ENCODE measurements at regions not wholly inside any gene's neighbourhood (a gene's known extent, or its start where the extent isn't known, plus 50 kb on each side); places are given as distances from the start of the nearest gene placed in this dataset.
"Not testable (repeated sequence)": the region's sequence is repeated elsewhere in the genome, so short reads cannot be mapped to it uniquely, and the experiment has no call there.

DNA sequence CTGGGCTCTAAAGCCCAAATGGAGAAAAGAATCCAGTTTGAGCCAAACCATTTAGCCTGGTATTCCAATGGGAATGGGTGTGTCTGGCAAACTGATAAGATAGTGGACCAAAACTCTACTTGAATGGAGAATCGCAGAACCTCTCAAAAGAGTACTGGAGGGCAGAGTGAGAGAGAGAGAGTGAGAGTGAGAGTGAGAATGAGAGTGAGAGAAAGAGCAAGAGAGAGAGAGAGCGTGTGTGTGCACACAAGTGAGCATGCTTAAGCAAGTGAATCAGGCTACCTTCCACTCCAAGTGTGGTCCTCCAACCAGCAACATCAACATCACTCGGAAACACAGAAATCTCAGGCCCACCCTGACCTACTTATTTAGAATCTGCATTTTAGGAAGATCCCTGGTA is 58.8 kb downstream of the UQCRFS1 start:
- DNase-seq = no peak

DNA sequence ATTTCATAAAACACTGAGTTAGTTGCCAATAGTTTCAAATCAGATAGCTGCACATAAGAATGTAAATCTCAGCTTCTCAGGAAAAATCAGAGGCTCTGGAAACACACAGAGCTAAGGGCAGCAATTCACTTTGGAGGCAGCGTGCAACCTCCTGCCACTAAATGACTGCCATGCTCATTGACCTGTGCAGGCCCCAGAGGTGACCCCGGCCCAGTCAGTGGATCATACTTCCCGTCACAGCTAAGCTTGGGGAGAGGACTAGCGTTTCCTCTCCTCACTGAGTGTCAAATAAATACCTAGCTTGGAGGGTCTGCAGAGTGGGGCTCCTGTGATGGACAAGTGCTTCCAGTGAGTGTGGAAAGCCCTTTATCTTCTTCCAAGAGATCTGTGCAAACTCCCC is 67.2 kb downstream of the UQCRFS1 start:
- no peak for DNase-seq

DNA sequence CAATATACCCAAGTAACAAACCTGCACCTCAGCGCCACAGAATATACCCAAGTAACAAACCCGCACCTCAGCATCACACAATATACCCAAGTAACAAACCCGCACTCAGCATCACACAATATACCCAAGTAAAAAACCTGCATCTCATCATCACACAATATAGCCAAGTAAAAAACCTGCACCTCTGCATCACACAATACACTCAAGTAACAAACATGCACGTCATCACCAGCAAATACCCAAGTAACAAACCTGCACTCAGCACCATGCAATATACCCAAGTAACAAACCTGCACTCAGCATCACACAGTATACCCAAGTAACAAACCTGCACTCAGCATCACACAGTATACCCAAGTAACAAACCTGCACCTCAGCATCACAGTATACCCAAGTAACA is 69.8 kb downstream of the UQCRFS1 start:
- DNase-seq = no peak

DNA sequence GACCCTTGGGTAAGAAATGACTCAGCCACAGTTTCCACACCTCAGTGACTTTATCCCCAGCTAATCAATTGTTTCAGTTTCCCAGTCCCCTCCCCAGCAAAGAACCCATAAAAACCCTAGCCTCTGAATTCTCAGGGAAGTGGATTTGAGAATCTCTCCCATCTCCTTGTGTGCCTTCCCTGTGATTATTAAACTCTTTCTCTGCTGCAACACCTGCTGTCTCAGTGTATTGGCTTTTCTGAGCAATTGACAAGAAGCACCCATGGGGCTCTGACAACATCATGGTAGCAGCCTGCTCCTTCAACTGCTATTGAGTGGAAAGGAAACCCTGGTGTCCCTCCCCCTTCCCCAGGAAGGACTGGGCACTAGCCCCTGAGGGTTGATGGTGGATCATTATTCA is 73.7 kb downstream of the UQCRFS1 start:
- no peak for DNase-seq

DNA sequence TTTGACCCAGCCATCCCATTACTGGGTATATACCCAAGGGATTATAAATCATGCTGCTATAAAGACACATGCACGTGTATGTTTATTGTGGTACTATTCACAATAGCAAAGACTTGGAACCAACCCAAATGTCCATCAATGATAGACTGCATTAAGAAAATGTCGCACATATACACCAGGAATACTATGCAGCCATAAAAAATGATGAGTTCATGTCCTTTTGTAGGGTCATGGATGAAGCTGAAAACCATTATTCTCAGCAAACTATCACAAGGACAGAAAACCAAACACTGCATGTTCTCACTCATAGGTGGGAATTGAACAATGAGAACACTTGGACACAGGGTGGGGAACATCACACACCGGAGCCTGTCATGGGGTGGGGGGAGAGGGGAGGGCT is 74.7 kb downstream of the UQCRFS1 start:
- not testable (repeated sequence) for DNase-seq

DNA sequence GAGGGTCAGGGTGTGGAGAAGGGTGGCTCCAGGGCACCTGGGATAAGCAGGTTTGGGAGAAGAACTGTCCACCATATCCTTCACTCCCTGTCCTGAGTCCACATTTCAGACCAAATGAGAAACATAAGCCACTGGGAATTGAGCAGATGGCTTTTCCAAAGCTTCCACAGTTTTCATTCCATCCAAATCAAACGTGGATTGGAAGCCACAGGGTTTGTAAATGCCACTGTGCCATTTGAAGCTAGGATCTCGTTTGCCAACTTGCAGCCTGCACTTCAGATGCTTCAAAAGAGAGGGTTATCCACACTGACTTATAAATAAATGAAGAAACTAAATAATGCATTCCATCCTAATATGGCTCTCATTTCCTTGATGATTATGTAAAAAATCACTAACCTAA is 81.5 kb downstream of the UQCRFS1 start:
- DNase-seq = no peak

DNA sequence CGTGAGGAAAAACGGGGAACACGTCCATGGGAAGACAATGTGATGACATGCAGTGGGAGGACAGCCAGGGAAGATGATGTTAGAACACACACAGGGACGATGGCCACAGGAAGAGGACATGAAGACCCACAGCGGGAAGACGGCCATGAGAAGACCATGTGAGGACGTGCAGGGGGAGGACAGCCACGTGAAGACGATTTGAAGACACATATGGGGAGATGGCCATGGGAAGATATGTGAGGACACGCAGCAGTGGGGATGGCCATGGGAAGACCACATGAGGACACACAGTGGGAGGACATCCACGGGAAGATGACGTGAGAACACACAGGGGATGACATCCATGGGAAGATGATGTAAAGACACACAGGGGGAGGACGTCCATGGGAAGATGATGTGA is 83.8 kb downstream of the UQCRFS1 start:
- DNase-seq = no peak

DNA sequence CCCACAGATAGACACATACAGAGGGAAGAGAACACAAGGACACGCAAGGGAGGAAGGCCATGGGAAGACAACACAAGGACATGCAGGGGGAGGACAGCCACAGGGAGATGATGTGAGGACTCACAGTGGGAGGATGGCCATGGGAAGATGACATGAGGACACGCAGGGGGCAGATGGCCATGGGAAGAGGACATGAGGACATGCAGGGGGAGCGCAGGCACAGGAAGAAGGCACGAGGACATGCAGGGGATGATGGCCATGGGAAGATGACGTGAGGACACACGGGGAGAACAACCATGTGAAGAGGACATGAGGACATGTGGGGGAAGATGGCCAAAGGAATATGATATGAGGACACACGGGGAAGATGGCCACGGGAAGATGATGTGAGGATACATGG is 84.7 kb downstream of the UQCRFS1 start:
- no peak for DNase-seq

DNA sequence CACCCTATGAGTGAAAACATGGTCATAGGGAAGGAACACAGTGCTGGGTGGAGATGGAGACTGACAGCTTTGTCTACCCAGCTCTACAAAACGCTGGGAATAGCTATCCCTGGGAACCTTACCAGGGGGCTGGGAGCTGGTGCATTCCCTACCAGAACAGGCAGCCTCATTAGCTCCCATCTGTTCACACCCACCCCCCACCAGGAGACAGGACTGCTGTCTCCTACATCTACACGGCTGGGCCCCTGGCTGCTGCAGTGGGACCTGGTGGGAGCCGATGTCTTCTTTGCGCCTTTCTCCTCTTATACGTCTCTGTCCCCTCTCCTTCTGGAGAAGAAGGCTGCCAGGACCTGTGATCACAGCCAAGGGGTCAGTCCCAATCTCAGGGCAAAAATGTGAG is 90.8 kb downstream of the UQCRFS1 start:
- DNase-seq = no peak

DNA sequence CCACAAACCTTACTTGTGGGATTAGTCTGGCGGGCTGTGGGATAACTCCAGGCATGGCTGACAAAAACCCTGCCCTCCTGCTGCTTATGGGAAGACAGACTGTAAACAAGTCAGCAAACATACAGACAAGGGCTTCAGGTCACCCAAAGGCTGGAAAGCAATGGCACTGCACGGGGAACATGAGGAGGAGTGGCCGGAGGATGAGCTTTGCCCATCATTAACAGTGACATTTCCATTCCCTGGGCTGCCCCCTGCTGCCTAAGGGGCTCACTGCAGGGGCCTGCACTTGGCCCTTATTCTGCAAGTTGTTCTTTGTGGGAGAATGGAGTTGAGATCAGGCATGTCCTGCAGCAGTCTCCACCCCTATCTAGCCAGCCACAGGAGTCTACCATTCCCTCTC is 91.3 kb downstream of the UQCRFS1 start:
- DNase-seq = no peak

DNA sequence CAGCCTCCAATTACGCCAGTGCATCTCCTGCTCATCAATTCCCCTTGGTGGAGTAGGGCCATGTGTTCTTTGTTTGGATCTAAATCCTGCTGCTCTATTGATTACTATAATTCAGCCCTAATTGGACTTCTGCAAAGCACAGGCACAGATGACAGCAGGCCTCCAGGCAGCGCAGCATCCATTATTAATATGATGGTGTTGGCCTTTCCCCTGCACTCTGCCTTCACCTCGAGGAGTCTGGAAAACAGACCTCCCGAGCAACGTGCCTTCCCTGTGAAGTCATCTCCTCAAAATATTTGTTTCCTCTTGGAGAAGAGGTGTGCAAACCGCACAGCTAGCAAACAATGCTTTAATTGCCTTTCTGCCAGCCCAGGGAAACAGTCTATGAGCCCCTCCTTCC is 92.5 kb downstream of the UQCRFS1 start:
- no peak for DNase-seq

DNA sequence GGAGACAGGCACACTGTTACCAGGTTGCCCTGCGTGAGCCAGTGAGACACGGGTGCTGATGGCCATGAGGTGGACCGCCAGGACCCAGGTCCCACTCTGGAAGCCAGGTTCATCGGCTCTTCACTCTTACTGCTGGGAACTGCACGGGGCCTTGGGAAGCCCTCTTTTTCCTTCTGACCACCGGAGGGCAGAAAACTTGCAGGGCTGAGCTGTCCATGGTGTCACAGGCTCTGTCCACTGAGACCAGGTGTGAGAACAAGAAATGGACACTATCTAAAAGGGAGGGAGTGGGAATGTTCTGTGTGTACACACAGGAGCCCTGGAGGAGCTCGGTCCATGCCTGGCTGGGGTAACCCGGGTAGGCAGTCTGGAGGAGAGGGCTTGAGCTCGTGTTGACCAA is 93.4 kb downstream of the UQCRFS1 start:
- no peak for DNase-seq

DNA sequence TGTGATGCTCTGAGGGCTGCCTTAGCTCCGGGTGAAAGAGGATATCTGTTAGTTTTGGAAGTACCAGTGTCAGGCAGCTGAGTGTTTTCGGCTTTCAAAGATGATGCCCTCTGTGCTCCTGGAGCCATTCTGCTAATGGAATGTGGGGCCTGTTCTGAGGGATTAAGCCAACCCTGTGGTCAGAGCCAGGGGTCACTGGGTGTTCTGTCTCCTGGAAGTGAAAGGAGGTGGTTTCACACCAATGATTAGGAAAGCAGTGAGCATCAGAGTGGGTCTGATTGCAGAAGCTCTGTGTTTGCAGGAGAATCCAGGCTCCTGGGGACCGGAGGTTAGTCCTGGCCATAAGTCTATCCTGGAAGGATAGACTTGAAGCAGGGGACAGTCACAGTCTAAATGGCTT is 94.6 kb downstream of the UQCRFS1 start:
- DNase-seq = no peak

DNA sequence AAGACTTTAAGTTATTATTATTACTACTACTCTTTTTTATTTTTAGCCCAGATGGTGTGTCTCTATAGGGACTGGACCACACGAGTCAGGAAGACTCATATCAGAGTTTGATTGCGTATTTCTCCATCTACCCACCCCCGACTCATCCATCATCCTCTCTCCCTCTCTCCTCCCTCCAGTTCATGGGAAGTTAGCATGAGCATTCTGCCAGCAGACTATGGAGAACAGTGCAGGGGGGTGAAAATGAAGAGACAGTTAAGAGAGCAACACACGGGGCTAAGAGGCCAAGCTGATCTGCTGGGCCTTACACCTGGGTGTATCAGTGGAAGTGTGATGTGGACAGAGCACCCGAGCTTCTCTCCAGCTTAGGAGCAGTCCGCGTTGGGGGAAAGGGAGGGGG is 95.0 kb downstream of the UQCRFS1 start:
- no peak for DNase-seq

DNA sequence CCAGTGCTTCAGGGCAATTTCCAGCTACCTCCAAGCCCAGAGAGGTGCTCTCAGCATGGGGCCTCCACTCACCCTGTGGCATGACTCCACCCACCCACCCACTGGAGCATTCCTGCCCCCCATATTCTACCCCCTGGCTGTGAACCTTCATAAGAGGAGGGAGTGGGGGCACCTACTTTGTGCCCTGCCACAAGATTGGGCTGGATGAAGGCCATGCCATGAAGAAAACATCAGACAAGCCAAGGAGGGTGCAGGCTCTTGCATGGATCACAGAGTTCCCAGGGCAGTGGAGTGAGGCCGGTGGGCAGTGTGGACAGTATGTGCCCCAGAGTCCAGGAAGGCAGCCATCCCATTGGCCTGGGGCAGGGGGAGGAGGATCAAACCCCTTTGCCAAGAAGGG is 97.8 kb downstream of the UQCRFS1 start:
- no peak for DNase-seq

DNA sequence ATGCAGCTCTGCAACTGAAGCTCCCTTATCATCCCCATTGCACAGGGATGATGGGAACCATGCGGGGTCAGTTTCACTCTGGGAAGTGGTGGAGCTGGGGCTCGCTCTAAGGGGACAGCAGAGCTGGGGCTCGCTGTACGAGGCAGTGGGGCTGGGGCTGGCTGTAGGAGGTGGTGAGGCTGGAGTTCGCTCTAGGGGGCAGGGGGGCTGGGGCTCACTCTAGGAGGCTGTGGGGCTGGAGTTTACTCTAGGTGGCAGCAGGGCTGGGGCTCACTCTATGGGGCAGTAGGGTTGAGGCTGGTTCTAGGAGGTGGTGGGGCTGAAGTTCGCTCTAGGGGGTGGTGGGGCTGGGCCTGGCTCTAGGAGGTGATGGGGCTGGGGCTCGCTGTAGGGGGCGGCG is 99.1 kb downstream of the UQCRFS1 start:
- no peak for DNase-seq

DNA sequence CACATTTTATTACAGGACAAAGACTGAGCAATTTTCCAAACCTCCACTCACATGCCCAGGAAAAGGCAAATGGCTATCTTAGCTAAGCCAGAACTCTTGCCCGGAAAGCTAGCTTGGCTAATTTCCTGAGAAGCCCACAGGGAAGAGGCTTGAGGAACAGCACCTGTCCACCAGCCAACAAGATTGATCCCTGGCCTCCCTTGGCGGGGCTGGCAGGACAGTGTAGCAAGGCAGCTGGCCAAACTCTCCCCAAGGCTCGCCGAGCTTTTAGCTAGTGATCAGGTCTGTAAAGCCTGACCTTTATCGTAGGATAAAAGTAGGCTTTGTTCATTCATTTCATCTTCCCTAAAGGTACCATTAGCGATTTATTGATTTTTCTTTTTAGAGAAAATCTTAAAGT is 101.4 kb downstream of the UQCRFS1 start:
- DNase-seq = no peak

DNA sequence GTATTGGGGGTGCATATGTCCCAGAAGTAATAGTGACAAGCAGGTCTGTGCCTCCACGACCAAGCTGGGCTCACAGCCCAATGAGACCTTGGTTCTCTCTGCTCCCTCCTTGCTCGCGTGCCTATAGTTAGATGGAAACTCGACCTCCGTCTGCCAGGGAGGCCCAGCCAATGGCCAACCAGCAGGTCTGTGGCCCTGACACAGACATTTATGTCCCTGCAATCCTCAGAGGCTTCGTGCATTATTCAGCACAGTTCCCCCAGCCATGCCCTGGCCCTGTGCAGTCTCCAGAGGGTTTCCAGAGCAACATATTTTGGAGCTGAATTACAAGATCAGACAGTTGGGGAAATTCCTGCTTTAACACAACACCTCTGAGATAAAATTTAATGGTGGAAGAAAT is 105.1 kb downstream of the UQCRFS1 start:
- DNase-seq = no peak

DNA sequence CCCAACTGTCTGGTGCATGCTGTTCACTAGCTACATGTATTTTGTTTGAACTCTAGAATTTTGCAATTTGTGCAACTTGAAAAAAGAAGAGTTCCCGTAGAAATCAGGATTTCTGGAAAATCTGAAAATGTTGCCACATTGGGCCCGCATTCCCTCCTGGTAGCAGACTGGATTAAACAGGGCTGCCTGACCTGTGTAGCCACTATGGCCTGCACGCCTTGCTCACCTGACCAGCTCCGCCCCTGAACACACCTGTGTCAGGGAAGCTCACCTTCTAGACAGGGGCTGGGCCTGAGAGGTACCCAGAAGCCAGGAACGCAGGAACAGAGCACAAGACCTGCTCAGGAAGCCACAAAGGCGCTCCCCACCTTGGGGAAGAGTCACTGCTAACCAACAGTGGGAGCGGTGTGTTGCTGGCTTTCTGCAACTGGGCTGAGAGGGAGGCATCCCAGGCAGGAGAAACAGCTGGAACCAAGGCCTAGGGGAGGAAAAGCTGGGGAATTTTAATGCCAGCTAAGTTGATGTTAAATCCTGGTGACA is 106.5 kb downstream of the UQCRFS1 start:
- no peak for DNase-seq

DNA sequence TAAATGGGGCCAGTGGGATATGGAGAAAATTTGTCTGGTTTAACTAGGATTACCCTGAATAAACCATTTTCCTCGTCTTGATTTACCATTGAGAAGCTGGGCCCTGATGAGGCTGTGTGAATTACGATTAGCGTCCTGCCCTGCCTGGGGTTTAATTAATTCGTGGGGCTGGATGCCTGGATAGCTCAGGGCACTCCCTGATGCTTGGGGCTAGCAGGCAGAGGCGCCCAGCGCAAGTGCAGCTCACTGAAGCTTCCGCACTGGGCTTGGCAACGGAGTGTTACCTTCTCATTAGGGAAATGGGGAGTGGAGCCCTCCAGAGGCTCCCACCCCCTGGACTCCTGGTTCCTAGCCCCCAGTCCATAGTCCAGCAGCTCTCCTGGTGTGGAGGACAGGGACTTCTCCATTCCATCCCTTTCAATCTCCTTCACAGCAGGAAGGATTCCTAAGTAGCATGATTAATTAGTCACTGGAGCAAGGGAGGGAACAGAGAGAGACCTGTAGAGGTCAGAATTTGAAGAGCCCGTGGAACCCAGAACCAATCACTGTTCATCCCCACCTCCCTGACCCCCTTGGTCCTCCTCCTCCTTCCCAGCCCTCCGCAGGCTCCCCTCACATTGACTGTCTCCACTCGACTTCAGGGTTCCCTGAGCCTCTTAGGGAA is 107.2 kb downstream of the UQCRFS1 start:
- DNase-seq = no peak

DNA sequence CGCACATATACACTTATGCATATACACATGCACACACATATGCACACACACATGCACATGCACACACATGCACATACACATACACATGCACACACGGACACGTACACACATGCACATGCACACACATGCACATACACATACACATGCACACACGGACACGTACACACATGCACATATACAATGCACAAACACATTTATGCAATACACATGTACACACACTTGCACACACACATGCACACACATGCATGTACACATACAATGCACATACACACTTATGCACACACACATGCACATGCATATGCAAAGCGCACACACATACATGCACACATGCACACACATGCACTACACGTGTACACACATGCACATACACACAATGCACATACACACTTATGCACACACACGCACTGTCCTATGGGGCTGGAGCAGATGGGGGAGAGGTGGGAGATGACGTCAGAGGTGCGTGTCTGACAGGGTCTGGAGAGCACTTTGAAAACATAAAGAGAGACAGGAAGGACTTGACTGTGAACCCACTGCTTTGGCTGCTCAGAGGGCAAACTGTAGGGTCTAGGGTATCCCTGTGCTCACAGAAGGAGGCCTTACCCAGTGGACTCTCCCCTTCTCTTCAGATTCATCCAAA is 108.2 kb downstream of the UQCRFS1 start:
- DNase-seq = no peak

DNA sequence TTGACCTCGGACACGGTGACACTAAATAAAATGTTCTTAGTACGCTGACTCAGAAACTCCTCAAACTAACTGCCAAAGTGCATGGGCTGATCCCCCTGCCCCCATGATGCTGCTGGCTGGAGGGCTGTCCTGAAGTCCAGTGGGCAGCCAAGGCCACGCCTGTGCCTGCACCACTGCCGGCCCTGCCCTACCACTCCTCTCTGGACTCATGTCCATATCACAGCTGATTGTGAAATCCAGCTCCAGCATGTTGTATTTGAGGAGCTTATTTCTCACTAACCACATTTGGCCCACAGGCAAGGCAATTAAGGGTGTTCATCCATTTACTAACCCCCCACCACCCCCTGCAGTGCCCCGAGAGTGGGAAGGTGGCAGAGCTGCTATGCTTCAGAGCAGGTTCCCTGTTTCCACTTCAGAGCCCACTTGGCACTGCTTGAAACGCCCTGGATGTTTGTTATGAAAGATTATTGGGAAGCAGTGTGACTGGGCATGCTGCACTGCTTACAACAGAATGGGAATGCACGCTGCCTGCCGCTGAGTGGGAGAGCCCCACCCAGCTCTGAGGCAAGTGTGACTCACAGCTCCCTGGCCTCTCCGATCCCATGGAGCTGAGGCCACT is 114.0 kb downstream of the UQCRFS1 start:
- DNase-seq = no peak

DNA sequence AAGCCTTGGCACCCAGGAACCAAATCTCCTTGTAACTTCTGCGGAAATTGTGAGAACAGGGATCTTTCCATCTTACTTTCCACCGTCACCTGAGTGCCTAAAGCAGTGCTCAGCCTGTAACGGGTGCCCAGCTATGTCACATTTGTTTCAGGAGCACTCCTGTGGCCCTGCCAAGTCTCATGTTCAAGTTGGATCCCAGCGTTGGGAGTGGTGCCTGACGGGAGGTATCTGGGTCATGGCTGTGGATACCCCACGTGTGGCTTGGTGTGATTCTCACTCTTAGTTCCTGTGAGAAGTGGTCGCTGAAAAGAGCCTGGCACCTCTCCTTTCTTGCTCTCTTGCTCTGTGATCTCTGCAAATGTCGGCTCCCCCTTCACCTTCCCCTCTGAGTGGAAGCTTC is 114.9 kb downstream of the UQCRFS1 start:
- no peak for DNase-seq

DNA sequence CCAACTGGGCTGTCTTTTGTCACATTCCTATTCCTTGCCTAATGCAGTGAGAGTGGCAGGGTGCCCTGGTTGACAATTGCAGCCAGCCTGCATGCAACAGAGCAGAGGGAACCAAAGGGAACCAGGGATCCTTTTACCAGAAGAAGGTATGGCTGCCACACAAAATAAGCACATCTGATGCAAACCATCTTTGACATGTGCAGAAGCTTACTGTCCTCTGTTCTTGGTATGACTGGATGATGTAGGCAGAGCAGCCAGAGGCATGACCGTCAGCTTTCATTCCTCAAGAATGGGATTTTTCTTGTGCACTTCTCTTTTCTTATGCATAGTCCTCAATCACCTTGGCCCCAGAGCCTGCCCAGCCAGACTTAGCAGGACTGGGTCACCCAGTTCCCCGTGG is 116.1 kb downstream of the UQCRFS1 start:
- DNase-seq = no peak

DNA sequence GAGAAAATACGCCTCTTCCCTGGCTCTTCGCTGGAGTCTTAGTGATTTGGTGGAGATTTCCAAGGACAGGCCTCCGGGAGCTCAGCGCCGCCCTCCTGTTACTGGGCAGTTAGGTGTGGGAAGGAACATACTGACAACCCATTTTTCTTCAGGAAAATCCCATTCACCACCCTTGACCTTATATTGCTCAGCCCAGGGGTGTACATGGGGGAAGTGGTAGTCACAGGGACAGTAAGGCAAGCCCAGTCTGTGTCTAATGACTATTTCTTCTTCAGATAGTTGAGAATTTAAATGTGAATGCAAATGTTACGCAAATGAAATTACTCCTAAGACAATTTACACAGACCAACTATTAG is 119.4 kb downstream of the UQCRFS1 start:
- no peak for DNase-seq
